Stimulated activated CD4-positive, alpha-beta T cell treated with anti-CD3 and anti-CD28 coated beads, Interleukin-1b, Interleukin-23, amount 100 ng/mL, for 24 hours (primary cell): ENCODE measurements at regions not wholly inside any gene's neighbourhood (a gene's known extent, or its start where the extent isn't known, plus 50 kb on each side); places are given as distances from the start of the nearest gene placed in this dataset.

Source experiments
- DNase-seq, 4 experiments: peaks; one replicate each; pipeline ENCODE4 v3.0.0-alpha.2; 2020; ENCODE audit warnings: low read depth in 4 of 4, low spot score in 1 of 4

- no peak for DNase-seq
These were observed 133.8 kb downstream of the TMEM38B start for GRCh38 chr9:105828171-105828570.

DNA sequence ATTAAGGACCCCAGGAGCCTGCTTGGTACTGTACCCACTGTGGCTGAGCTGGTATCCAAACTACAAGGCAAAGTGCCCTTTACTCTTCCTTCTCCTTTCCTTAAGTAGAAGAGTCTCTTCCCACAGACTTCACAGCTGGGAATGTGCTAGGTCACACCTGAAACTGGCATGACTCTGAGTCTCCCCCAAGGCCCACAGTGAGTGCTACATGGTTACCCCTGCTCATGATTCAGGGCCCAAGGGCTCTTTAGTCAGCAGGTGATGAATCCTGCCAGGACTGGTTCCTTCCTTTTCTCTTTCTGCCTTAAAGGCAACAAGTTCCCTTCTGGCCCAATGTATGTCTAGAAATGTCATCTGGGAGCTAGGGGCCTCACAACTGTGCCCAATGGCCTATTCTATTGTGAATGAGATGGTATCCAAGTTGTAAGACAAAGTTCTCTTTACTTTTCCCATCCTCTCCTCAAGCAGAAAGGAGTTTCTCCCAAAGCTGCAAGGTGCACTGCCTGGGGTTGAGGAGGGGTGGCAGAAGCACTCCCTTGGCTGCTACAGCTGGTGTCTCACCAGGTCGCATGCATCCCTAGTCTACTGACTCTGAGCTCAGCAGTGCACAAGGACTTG is 134.4 kb downstream of the TMEM38B start:
- no peak for DNase-seq

GRCh38 chr9:105830461-105830860 is 136.1 kb downstream of the TMEM38B start:
- DNase-seq: no peak

DNA sequence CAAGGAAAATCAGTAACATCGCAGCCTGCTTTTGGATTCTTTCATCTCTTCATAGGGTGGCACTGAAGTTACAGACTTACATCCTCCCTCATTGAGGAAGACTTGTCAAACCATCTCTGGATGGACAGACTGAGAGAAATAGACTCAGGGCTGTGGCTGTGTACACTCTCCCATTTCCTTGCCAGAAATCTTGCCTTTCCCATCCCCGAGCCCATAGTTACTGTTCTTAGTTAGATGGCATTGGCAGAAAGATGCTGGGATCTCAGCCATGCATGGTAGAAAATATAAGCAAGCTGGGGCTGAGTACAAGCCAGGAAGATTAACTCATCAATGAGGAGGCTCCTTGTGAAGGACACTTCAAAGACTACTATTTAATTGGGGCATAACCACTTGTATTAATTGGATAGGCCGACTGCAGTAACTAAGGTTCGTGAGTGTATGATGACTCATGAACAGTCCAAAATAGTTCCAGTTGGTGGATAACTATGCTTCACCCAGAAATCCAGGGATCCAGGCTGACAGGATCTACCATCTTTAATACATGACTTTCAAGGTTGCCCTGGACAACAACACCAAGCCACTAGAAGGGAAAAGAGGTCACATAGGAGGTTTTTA is 137.9 kb downstream of the TMEM38B start:
- DNase-seq: no peak

DNA sequence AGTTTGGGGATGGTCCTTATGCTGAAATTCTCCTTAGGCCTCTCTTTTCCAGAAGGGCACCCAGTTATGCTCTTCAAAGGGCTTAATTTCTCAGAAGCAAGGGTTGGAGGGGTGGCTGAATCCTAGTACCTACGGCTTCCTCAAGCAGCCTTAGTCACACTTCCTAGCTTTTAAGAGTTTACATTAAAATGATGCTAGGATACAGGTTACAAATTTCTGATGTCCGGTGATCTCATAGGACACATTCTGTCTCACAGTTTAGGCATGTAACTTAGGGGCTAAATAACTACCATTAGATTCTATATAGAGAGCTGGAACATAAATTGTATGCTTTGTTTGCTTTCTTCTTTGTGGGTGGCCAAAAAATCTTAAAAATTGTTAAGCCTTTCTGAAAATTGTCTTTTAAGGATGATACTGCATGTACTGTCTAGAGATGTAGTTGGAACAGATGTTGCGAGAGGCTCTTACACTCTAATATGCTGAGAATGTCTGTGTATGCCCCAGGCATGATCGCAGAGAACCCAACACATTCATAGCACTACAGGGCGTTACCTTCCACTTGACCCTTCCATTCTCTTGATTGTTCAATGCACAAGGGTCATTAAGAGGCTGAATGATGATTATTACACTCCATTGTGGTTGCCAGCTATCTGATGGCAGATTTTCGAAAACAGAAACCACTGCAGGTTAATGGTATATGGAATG is 139.1 kb downstream of the TMEM38B start:
- no peak for DNase-seq

DNA sequence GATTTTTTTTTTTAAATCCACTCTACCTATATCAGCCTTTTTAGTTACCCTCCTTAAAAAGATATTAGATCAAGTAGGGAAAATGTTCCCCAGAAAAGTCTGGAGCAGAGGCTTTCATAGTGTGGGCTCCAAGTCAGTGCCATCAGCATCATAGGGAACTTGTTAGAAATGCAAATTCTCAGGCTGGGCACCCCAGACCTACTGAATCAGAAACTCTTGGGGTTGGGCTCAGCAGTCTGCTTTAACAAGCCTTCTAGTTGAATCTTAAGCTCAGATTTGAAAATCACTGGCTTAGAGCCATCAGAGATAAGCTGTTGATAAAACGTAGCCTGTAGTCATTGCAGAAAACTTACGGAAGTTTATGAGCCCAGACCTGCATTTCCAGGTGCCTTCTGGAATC is 140.1 kb downstream of the TMEM38B start:
- DNase-seq: no peak

DNA sequence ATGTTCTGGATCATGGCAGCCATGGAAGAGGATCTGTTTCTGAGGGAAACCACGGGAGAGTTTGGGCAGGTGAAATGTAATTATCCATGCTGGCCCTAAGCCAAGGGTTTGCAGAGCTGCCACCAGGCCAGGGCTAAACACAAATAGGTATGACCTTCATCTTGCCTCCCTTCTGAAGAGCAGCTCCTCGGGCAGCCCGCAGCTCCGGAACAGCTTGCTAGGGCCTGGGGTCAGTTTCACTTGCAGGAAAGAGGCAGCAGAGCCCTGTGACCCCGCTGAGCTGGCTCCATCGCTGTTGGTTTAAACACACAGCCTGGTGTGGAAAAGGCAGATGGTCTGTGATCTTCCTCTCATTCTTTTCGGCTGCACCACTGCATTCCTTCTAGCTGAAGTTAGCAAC is 141.4 kb downstream of the TMEM38B start:
- DNase-seq: no peak

DNA sequence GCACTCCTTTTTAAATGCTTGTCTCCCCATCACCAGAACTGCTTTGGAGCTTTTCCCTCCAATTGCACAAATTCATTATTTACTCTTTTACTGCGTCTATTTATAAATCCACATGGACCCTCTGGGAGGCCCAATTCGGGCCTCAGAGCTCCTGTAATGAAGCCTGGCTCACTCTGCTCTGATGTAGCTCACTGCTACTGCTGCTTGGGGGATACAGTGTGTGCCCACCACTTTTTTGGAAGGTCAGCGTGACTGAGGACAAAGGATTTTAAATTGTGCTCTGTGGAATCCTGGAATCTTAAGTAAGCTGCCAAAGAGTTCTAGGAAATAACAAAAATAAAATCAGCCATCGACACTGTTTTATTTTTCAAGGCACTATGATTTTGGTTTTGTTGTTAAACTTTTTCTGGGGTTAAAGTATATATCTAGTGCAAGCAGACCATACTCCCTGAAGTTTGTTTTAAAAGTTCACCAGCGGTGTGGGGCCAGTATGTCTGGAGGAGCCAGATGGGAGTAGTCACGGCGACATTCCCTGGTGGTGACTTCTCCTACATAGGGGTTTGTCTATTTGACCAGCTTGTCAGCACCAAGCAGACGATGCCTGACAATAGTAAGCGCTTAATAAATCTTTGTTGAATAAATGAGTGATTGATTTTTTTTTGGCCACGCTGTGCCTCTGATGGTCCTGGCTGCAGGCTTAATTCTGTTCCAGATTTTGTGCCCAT is 142.8 kb downstream of the TMEM38B start:
- no peak for DNase-seq

DNA sequence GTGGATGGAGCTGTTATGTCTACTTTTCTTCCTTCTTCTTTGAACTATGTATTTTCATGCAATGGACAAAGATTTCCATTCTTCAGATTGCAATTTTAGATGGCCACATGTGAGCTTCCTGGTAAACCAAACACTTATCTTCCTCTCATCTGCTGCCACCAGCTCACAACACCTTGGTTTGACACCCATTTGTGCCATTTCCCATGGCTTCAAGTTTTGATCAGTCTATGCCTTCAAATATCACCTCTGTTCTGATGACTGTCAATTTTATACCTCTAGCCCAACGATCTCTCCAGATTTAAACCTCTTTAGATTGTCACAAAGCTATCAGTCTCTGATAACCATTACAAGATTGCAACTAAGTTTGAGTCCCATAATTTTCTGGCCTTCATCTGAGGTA is 147.2 kb downstream of the TMEM38B start:
- DNase-seq: no peak

GRCh38 chr9:105842023-105842644 is 147.8 kb downstream of the TMEM38B start:
- peak in 1 of 4 experiments; percentile 5 for DNase-seq

DNA sequence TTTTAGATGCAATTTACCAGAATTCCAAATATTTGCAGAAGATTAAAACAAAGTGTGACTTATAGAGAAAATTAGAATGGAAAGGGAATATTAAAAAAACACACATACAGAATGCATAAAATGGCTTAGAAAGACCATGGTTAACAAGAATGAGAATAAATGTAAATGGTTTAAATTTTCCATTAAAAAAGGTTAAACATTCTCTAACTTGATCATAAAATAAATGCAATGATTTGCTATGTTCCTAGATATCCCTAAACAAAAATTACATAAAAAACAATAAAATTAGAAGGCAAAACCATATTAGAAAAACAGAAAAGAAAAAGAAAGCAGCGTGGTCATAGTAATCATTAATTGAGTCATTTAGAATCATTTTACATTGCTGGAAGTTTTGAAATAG is 152.5 kb downstream of the TMEM38B start:
- DNase-seq: no peak

- DNase-seq: no peak
These were observed 156.6 kb downstream of the TMEM38B start for GRCh38 chr9:105850852-105851500.

GRCh38 chr9:105854026-105854782 is 159.9 kb downstream of the TMEM38B start:
- DNase-seq: no peak

DNA sequence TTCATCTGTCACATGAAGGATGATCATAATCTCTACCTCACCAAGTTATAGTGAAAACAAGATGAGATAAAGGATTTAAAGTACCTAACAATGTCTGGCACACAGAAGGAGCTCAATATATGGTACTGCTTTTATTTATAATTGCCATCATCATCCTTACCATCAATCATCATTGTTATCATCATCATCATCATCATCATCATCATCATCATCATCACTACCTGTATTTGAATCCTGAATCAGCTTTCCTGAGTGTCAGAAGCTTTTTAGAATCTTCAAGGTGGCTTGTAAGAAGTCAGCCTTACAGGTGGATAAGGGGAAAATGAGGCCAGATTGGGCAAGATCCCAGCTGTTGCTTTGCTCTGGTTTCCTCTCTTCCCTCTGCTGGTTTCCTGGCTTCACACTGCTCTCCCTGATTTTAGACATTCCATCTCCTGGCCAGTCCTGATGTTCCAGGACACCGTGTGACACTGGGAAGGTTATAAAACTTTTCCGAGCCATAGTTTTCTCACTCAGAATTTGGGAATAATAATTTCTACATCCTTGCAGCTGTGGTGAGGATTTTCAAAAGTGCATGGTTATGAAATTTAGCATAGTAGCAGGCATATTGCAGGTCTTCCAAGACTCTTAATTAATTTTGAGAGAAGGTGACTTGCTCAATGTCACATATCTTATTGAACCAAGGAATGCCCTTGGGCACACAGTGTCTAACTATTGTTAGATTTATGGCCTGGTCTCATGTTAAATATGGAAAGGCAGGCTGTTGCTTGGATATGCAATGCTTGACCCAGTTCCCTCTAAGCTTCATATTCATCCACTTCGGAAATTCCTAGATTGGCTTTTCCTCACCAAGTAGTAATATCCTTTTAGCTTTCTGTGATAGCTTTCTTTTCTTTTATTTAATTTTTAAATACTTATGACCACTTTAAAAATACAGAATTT is 160.7 kb downstream of the TMEM38B start:
- no peak for DNase-seq

GRCh38 chr9:105855987-105856386 is 161.6 kb downstream of the TMEM38B start:
- DNase-seq: no peak

- DNase-seq: no peak
These were observed 163.8 kb downstream of the TMEM38B start for GRCh38 chr9:105858006-105858690.

DNA sequence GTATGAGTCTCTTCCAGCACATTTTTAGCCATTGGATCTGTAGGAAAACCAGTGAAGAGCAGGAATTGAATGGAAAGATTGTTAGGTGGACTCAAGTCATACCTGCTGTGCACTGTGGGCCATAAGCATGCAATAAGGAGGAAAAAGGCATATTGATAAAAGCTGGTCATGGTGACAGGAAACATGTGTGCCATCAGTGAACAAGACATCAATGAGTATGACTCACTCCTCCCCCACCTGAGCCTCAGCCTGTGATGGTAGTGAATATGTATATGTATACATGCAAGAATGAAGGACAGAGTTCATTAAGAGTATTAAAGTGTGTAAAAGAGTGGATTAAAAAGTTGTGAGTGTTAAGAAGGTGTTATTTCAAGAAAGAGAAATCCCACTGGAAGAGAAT is 164.5 kb downstream of the TMEM38B start:
- no peak for DNase-seq

DNA sequence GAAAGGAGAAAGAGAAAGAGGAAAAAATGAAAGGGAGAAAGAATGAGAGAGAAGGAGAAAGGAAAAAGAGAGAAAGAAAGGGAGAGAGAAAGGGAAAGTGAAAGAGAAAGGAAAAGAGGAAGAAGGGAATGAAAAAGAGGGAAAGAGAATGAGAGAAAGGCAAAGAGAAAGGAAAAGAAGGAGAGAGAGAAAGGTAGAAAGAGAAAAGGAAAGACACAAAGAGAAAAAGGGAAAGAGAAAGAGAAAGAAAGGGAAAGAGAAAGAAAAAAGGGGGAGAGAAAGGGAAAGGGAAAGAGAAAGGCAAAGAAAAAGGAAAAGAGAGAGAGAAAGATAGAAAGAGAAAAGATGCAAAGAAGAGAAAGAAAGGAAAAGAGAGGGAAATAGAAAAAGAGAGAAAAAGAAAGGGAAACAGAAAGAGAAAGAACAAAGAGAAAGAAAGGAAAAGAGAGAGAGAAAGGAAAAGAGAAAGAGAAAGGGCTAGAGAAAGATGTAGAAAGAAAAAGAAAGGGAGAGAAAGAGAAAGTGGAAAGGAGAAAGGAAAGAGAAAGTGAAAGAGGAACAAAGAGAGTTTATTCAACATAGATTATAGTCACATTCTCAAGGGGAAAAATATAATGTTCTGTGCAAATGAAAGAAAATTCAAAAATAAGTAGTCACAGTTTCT is 165.2 kb downstream of the TMEM38B start:
- DNase-seq: no peak
